Memory B cell (primary cell): ENCODE measurements at regions not wholly inside any gene's neighbourhood (a gene's known extent, or its start where the extent isn't known, plus 50 kb on each side); places are given as distances from the start of the nearest gene placed in this dataset.

Experiments used
- ATAC-seq: fragments of 150-1000 bp; cut with Tn5 transposase; 2 replicates; pipeline ENCODE4 v1.10.0; 2021; ENCODE audit warnings: low read depth, mild to moderate bottlenecking, moderate library complexity
- DNase-seq, 2 donors: peaks; one replicate each; pipeline ENCODE4 v3.0.0; 2022; ENCODE audit warnings: low spot score in 2 of 2
- H3K27ac Mint-ChIP-seq: one replicate; pipeline ENCODE4 v1.8.0; 2022; ENCODE audit warnings: mild to moderate bottlenecking, moderate library complexity, mixed read lengths
- H3K27me3 Mint-ChIP-seq: one replicate; pipeline ENCODE4 v1.8.0; 2022; ENCODE audit warnings: mixed read lengths
- H3K36me3 Mint-ChIP-seq: one replicate; pipeline ENCODE4 v1.8.0; 2022; ENCODE audit warnings: mild to moderate bottlenecking, mixed read lengths
- H3K4me1 Mint-ChIP-seq: one replicate; pipeline ENCODE4 v1.8.0; 2022; ENCODE audit warnings: mixed read lengths
- H3K4me3 Mint-ChIP-seq: one replicate; pipeline ENCODE4 v1.8.0; 2022; ENCODE audit warnings: mild to moderate bottlenecking, moderate library complexity, mixed read lengths
- H3K9me3 Mint-ChIP-seq: one replicate; pipeline ENCODE4 v1.8.0; 2022; ENCODE audit warnings: mixed read lengths

- Mint-ChIP-seq H3K9me3 (no peaks in the 10 kb centered on the region), H3K4me3 (no peak overlapping the region), H3K27me3 (peaks cover 2% of the 10 kb centered on the region), H3K4me1 (no peaks in the 10 kb centered on the region), H3K27ac (no peak overlapping the region), H3K36me3 (no peaks in the 10 kb centered on the region)
- no peak for ATAC-seq
- DNase-seq = no peak
Observed at GRCh38 chr15:38702178-38702912, 137.7 kb upstream of the RASGRP1 start.

GRCh38 chr15:38705436-38706219 is 141.0 kb upstream of the RASGRP1 start:
- no peaks in the 10 kb centered on the region for H3K4me1 Mint-ChIP-seq
- no peaks in the 10 kb centered on the region for H3K36me3 Mint-ChIP-seq
- no peak overlapping the region for H3K4me3 Mint-ChIP-seq
- H3K27ac Mint-ChIP-seq = no peak overlapping the region
- H3K27me3 Mint-ChIP-seq = peaks cover 5% of the 10 kb centered on the region
- ATAC-seq = no peak
- no peaks in the 10 kb centered on the region for H3K9me3 Mint-ChIP-seq
- DNase-seq = no peak

GRCh38 chr15:38706956-38707355 is 142.3 kb upstream of the RASGRP1 start:
- Mint-ChIP-seq H3K36me3 (no peaks in the 10 kb centered on the region), H3K4me1 (no peaks in the 10 kb centered on the region), H3K27ac (no peak overlapping the region), H3K9me3 (no peaks in the 10 kb centered on the region), H3K27me3 (peaks cover 5% of the 10 kb centered on the region), H3K4me3 (no peak overlapping the region)
- ATAC-seq = no peak
- DNase-seq = no peak

- no peaks in the 10 kb centered on the region for H3K36me3 Mint-ChIP-seq
- H3K4me1 Mint-ChIP-seq = no peaks in the 10 kb centered on the region
- H3K27me3 Mint-ChIP-seq = peaks cover 6% of the 10 kb centered on the region
- DNase-seq (peak in 1 of 2 donors; percentile 20), ATAC-seq (peak; percentile 77)
- H3K9me3 Mint-ChIP-seq = no peaks in the 10 kb centered on the region
- no peak overlapping the region for H3K4me3 Mint-ChIP-seq
- H3K27ac Mint-ChIP-seq = no peak overlapping the region
Observed at GRCh38 chr15:38707802-38708671, 143.4 kb upstream of the RASGRP1 start.

GRCh38 chr15:38708672-38709180 is 144.1 kb upstream of the RASGRP1 start:
- Mint-ChIP-seq H3K27ac (no peak overlapping the region), H3K27me3 (peaks cover 8% of the 10 kb centered on the region), H3K36me3 (no peaks in the 10 kb centered on the region), H3K9me3 (no peaks in the 10 kb centered on the region), H3K4me1 (no peaks in the 10 kb centered on the region), H3K4me3 (no peak overlapping the region)
- ATAC-seq = no peak
- no peak for DNase-seq

- ATAC-seq = no peak
- peaks cover 9% of the 10 kb centered on the region for H3K27me3 Mint-ChIP-seq
- no peaks in the 10 kb centered on the region for H3K9me3 Mint-ChIP-seq
- H3K4me1 Mint-ChIP-seq = no peaks in the 10 kb centered on the region
- H3K4me3 Mint-ChIP-seq = no peak overlapping the region
- no peak overlapping the region for H3K27ac Mint-ChIP-seq
- H3K36me3 Mint-ChIP-seq = no peaks in the 10 kb centered on the region
- no peak for DNase-seq
Observed at GRCh38 chr15:38709196-38709595, 144.6 kb upstream of the RASGRP1 start.

- peaks cover 5% of the 10 kb centered on the region for H3K27me3 Mint-ChIP-seq
- no peak for ATAC-seq
Observed at GRCh38 chr15:38714309-38715072, 149.9 kb upstream of the RASGRP1 start.

GRCh38 chr15:38720893-38721567 is 156.4 kb upstream of the RASGRP1 start:
- no peak overlapping the region for H3K27ac Mint-ChIP-seq
- no peaks in the 10 kb centered on the region for H3K4me1 Mint-ChIP-seq
- H3K27me3 Mint-ChIP-seq = peaks cover 1% of the 10 kb centered on the region
- ATAC-seq = no peak
- no peak for DNase-seq
- H3K4me3 Mint-ChIP-seq = no peak overlapping the region
- H3K36me3 Mint-ChIP-seq = no peaks in the 10 kb centered on the region
- H3K9me3 Mint-ChIP-seq = no peaks in the 10 kb centered on the region

More at GRCh38 chr15:38714309-38715072, 149.9 kb upstream of the RASGRP1 start:
- no peak for DNase-seq
- H3K27ac Mint-ChIP-seq = no peak overlapping the region
- H3K9me3 Mint-ChIP-seq = no peaks in the 10 kb centered on the region
- no peaks in the 10 kb centered on the region for H3K4me1 Mint-ChIP-seq
- no peaks in the 10 kb centered on the region for H3K36me3 Mint-ChIP-seq
- H3K4me3 Mint-ChIP-seq = no peak overlapping the region

GRCh38 chr15:38721568-38721945 is 156.9 kb upstream of the RASGRP1 start:
- no peak for ATAC-seq
- Mint-ChIP-seq H3K4me1 (no peaks in the 10 kb centered on the region), H3K4me3 (no peak overlapping the region), H3K9me3 (no peaks in the 10 kb centered on the region), H3K27me3 (peaks cover 3% of the 10 kb centered on the region), H3K27ac (no peak overlapping the region), H3K36me3 (no peaks in the 10 kb centered on the region)
- no peak for DNase-seq

GRCh38 chr15:38722236-38722635 is 157.6 kb upstream of the RASGRP1 start:
- Mint-ChIP-seq H3K4me1 (no peaks in the 10 kb centered on the region), H3K27ac (no peak overlapping the region), H3K9me3 (no peaks in the 10 kb centered on the region), H3K27me3 (peaks cover 3% of the 10 kb centered on the region), H3K4me3 (no peak overlapping the region), H3K36me3 (no peaks in the 10 kb centered on the region)
- no peak for DNase-seq
- no peak for ATAC-seq

GRCh38 chr15:38724827-38725226 is 160.2 kb upstream of the RASGRP1 start:
- DNase-seq (no peak), ATAC-seq (no peak)
- no peak overlapping the region for H3K27ac Mint-ChIP-seq
- no peaks in the 10 kb centered on the region for H3K4me1 Mint-ChIP-seq
- H3K27me3 Mint-ChIP-seq = peaks cover 5% of the 10 kb centered on the region
- no peak overlapping the region for H3K4me3 Mint-ChIP-seq
- H3K9me3 Mint-ChIP-seq = no peaks in the 10 kb centered on the region
- no peaks in the 10 kb centered on the region for H3K36me3 Mint-ChIP-seq

- no peaks in the 10 kb centered on the region for H3K36me3 Mint-ChIP-seq
- no peak overlapping the region for H3K27ac Mint-ChIP-seq
- no peaks in the 10 kb centered on the region for H3K9me3 Mint-ChIP-seq
- ATAC-seq = no peak
- no peaks in the 10 kb centered on the region for H3K4me1 Mint-ChIP-seq
- H3K4me3 Mint-ChIP-seq = no peak overlapping the region
- peaks cover 4% of the 10 kb centered on the region for H3K27me3 Mint-ChIP-seq
- no peak for DNase-seq
Observed at GRCh38 chr15:38726187-38726586, 161.6 kb upstream of the RASGRP1 start.

GRCh38 chr15:38733331-38733730 is 168.7 kb upstream of the RASGRP1 start:
- H3K4me1 Mint-ChIP-seq = no peaks in the 10 kb centered on the region
- no peak for DNase-seq
- peaks cover 7% of the 10 kb centered on the region for H3K27me3 Mint-ChIP-seq
- H3K9me3 Mint-ChIP-seq = no peaks in the 10 kb centered on the region
- no peaks in the 10 kb centered on the region for H3K36me3 Mint-ChIP-seq
- no peak overlapping the region for H3K4me3 Mint-ChIP-seq
- ATAC-seq = no peak
- no peak overlapping the region for H3K27ac Mint-ChIP-seq
